ENCODE measurements at regions not wholly inside any gene's neighbourhood (a gene's known extent, or its start where the extent isn't known, plus 50 kb on each side); places are given as distances from the start of the nearest gene placed in this dataset.

- in situ Hi-C loops (cut with MboI; ENCODE audit: low sequenced_read_pairs) (no loop called here), dilution Hi-C loops (cut with HindIII; ENCODE audit: low sequenced_read_pairs, unreplicated experiment) (no loop called here), intact Hi-C loops (cut with micrococcal nuclease) (no loop called here)
- no CpG with 5 or more reads among the region's 3 CpGs for WGBS, 2 experiments (ENCODE audit: extremely low coverage in 2 of 2, insufficient read length in 1 of 2)
- Histone ChIP-seq H3K18ac (ENCODE audit: low read depth, low read length) (no peak overlapping the region), H3K4me3 (ENCODE audit: insufficient read depth, low read depth, low read length) (no peak overlapping the region), H4K91ac (ENCODE audit: insufficient read depth, low read depth, low read length) (no peak overlapping the region), H4K5ac (ENCODE audit: low read depth, low read length) (no peak overlapping the region), H3K9ac (ENCODE audit: low read depth, low read length) (no peak overlapping the region), H2BK15ac (ENCODE audit: low read depth, low read length) (no peak overlapping the region), H2AK9ac (replicated peaks; ENCODE audit: low read depth, low read length, poor library complexity) (no peak overlapping the region), H2AK5ac (ENCODE audit: low read depth, low read length) (no peak overlapping the region), H2BK120ac (ENCODE audit: low read depth, low read length) (no peak overlapping the region), H3K79me1 (ENCODE audit: low read depth in 1 of 2, low read length in 2 of 2) (no peaks in the 10 kb centered on the region), H2BK5ac (ENCODE audit: low read depth, low read length, poor library complexity, severe bottlenecking) (no peak overlapping the region), H3K4me1 (ENCODE audit: control insufficient read depth, insufficient read depth, low read length) (no peaks in the 10 kb centered on the region), H3K56ac (ENCODE audit: extremely low read depth, insufficient read depth, low read length) (no peak overlapping the region), H3K27ac (ENCODE audit: insufficient read depth, low read length) (no peak overlapping the region), H4K20me1 (ENCODE audit: insufficient read depth, low read length) (no peaks in the 10 kb centered on the region), H3K36me3 (ENCODE audit: control insufficient read depth, insufficient read depth, low read length) (no peaks in the 10 kb centered on the region), H3K9me1 (ENCODE audit: insufficient read depth, low read length) (no peaks in the 10 kb centered on the region), H3K23ac (ENCODE audit: low read depth, low read length) (no peak overlapping the region), H3K27me3 (ENCODE audit: control insufficient read depth, insufficient read depth, low read length) (no peaks in the 10 kb centered on the region), H4K8ac (ENCODE audit: low read depth in 2 of 2, low read length in 2 of 2) (no peak overlapping the region), H3K14ac (replicated peaks; ENCODE audit: low read depth, low read length) (no peak overlapping the region), H3K4ac (ENCODE audit: low read depth, low read length) (no peak overlapping the region), H3K9me3 (ENCODE audit: control insufficient read depth, insufficient read depth, low read length) (peaks cover 19% of the 10 kb centered on the region), H2AFZ (replicated peaks; ENCODE audit: low read length, poor library complexity) (no peak overlapping the region), H3K4me2 (ENCODE audit: low read depth, low read length) (no peak overlapping the region), H2BK20ac (ENCODE audit: low read depth, low read length) (no peak overlapping the region)
- CTCF ChIA-PET = no interaction called here
- BruUV-seq (replicated peaks) = no TSS peak
- POLR2A ChIA-PET (ENCODE audit: unreplicated experiment) = no interaction called here
- TF ChIP-seq USF2 (IDR thresholded peaks at IDR 0.05; ENCODE audit: low read depth, low read length) (no peak), NFE2L2 (IDR thresholded peaks at IDR 0.05; ENCODE audit: low read depth, low read length) (no peak), MAZ (IDR thresholded peaks at IDR 0.05; ENCODE audit: borderline replicate concordance, low read depth, low read length) (no peak), CTCF (conservative IDR thresholded peaks at IDR 0.05; ENCODE audit: low read depth, low read length) (no peak)
- DNase-seq = no peak
- no peak for ATAC-seq (ENCODE audit: low read depth)
These were observed 158.9 kb downstream of the AKR1D1 start for GRCh38 chr7:138235207-138235606.

Data from IMR-90 (cell line).